Erythroblast (primary cell): ENCODE measurements at regions not wholly inside any gene's neighbourhood (a gene's known extent, or its start where the extent isn't known, plus 50 kb on each side); places are given as distances from the start of the nearest gene placed in this dataset.
A peak's percentile ranks its signal among the peaks of the same experiment; 100 is the strongest.

Experiments
- DNase-seq, 2 experiments: peaks; one replicate each; lab custom pipeline; 2025; lab: John Stamatoyannopoulos, UW
- GATA1 ChIP-seq: IDR thresholded peaks from 2 replicates; pipeline ENCODE4 v1.6.1; 2011; ENCODE audit warnings: low read depth, mild to moderate bottlenecking, control low read depth, low read length, moderate library complexity
- POLR2A ChIP-seq: IDR thresholded peaks from 2 replicates; pipeline ENCODE4 v1.6.1; 2011; ENCODE audit warnings: mild to moderate bottlenecking, low read length

GRCh38 chr15:35871282-35871681 is 325.3 kb upstream of the DPH6 start:
- TF ChIP-seq GATA1 = no peak
- TF ChIP-seq POLR2A = no peak
- no peak for DNase-seq

GRCh38 chr15:35871812-35872211 is 325.8 kb upstream of the DPH6 start:
- TF ChIP-seq GATA1 (no peak), POLR2A (no peak)
- DNase-seq = no peak

GRCh38 chr15:35872577-35872976 is 326.6 kb upstream of the DPH6 start:
- no peak for DNase-seq
- TF ChIP-seq POLR2A (no peak), GATA1 (no peak)

- TF ChIP-seq POLR2A (no peak), GATA1 (no peak)
- DNase-seq = no peak
Observed at GRCh38 chr15:35874260-35874905, 328.4 kb upstream of the DPH6 start.

GRCh38 chr15:35876762-35877161 is 330.8 kb upstream of the DPH6 start:
- TF ChIP-seq GATA1 (no peak), POLR2A (no peak)
- DNase-seq = no peak

GRCh38 chr15:35880896-35881295 is 334.9 kb upstream of the DPH6 start:
- no peak for TF ChIP-seq POLR2A
- no peak for TF ChIP-seq GATA1
- no peak for DNase-seq

GRCh38 chr15:35885870-35886269 is 339.9 kb upstream of the DPH6 start:
- TF ChIP-seq POLR2A (no peak), GATA1 (no peak)
- DNase-seq = no peak

GRCh38 chr15:35886765-35887164 is 340.8 kb upstream of the DPH6 start:
- DNase-seq = no peak

GRCh38 chr15:35888815-35889214 is 342.9 kb upstream of the DPH6 start:
- TF ChIP-seq POLR2A = no peak
- no peak for TF ChIP-seq GATA1
- peak in 1 of 2 experiments; percentile 2 for DNase-seq

More at GRCh38 chr15:35886765-35887164, 340.8 kb upstream of the DPH6 start:
- TF ChIP-seq POLR2A (no peak), GATA1 (no peak)

GRCh38 chr15:35907511-35907910 is 361.5 kb upstream of the DPH6 start:
- no peak for TF ChIP-seq GATA1
- TF ChIP-seq POLR2A = no peak
- no peak for DNase-seq

GRCh38 chr15:35909414-35909813 is 363.4 kb upstream of the DPH6 start:
- no peak for DNase-seq

GRCh38 chr15:35910227-35910626 is 364.3 kb upstream of the DPH6 start:
- DNase-seq = no peak
- TF ChIP-seq POLR2A (no peak), GATA1 (no peak)

More at GRCh38 chr15:35909414-35909813, 363.4 kb upstream of the DPH6 start:
- TF ChIP-seq GATA1 (no peak), POLR2A (no peak)

GRCh38 chr15:35911052-35911777 is 365.2 kb upstream of the DPH6 start:
- TF ChIP-seq GATA1 (no peak), POLR2A (no peak)
- DNase-seq = no peak

- DNase-seq = peak in 1 of 2 experiments; percentile 2
- TF ChIP-seq GATA1 = no peak
- TF ChIP-seq POLR2A = no peak
Observed at GRCh38 chr15:35912196-35912595, 366.2 kb upstream of the DPH6 start.
